ENCODE measurements at regions not wholly inside any gene's neighbourhood (a gene's known extent, or its start where the extent isn't known, plus 50 kb on each side); places are given as distances from the start of the nearest gene placed in this dataset.
"Not testable (repeated sequence)": the region's sequence is repeated elsewhere in the genome, so short reads cannot be mapped to it uniquely, and the experiment has no call there.

- in situ Hi-C loops (cut with HindIII; ENCODE audit: low pct_ligation_motif_present, low sequenced_read_pairs) = no loop called here
- no peaks in the 10 kb centered on the region for H3K27me3 ChIP-seq (replicated peaks)
- no peaks in the 10 kb centered on the region for H3K36me3 ChIP-seq (replicated peaks)
- TF ChIP-seq CTCF (IDR thresholded peaks at IDR 0.05; ENCODE audit: low read depth, low read length, missing control alignments) = no peak
- H3K27ac ChIP-seq = no peak overlapping the region
- no peak for DNase-seq
- no peak overlapping the region for H3K4me3 ChIP-seq (ENCODE audit: low read depth, low read length)
These were observed 646.3 kb upstream of the DPP6 start for GRCh38 chr7:153405704-153406485.

- no peak overlapping the region for H3K4me3 ChIP-seq (ENCODE audit: low read depth, low read length)
- TF ChIP-seq CTCF (IDR thresholded peaks at IDR 0.05; ENCODE audit: low read depth, low read length, missing control alignments) = no peak
- no peaks in the 10 kb centered on the region for H3K36me3 ChIP-seq (replicated peaks)
- in situ Hi-C loops (cut with HindIII; ENCODE audit: low pct_ligation_motif_present, low sequenced_read_pairs) = no loop called here
- no peak for DNase-seq
- H3K27ac ChIP-seq = no peak overlapping the region
- H3K27me3 ChIP-seq (replicated peaks) = no peaks in the 10 kb centered on the region
These were observed 645.7 kb upstream of the DPP6 start for GRCh38 chr7:153406486-153406872.

GRCh38 chr7:153407291-153408046 is 644.7 kb upstream of the DPP6 start:
- TF ChIP-seq CTCF (IDR thresholded peaks at IDR 0.05; ENCODE audit: low read depth, low read length, missing control alignments) = no peak
- DNase-seq = no peak
- H3K27me3 ChIP-seq (replicated peaks) = no peaks in the 10 kb centered on the region
- no peak overlapping the region for H3K4me3 ChIP-seq (ENCODE audit: low read depth, low read length)
- no peaks in the 10 kb centered on the region for H3K36me3 ChIP-seq (replicated peaks)
- in situ Hi-C loops (cut with HindIII; ENCODE audit: low pct_ligation_motif_present, low sequenced_read_pairs) = no loop called here
- no peak overlapping the region for H3K27ac ChIP-seq

GRCh38 chr7:153408360-153409335 is 643.5 kb upstream of the DPP6 start:
- H3K27me3 ChIP-seq (replicated peaks) = no peaks in the 10 kb centered on the region
- no peak for TF ChIP-seq CTCF (IDR thresholded peaks at IDR 0.05; ENCODE audit: low read depth, low read length, missing control alignments)
- H3K36me3 ChIP-seq (replicated peaks) = no peaks in the 10 kb centered on the region
- in situ Hi-C loops (cut with HindIII; ENCODE audit: low pct_ligation_motif_present, low sequenced_read_pairs) = no loop called here
- no peak overlapping the region for H3K27ac ChIP-seq
- no peak for DNase-seq
- no peak overlapping the region for H3K4me3 ChIP-seq (ENCODE audit: low read depth, low read length)

GRCh38 chr7:153409567-153410342 is 642.4 kb upstream of the DPP6 start:
- in situ Hi-C loops (cut with HindIII; ENCODE audit: low pct_ligation_motif_present, low sequenced_read_pairs); H3K36me3 ChIP-seq (replicated peaks); H3K27me3 ChIP-seq (replicated peaks); DNase-seq; H3K27ac ChIP-seq; H3K4me3 ChIP-seq (ENCODE audit: low read depth, low read length): not testable (repeated sequence)

- H3K27ac ChIP-seq; H3K4me3 ChIP-seq (ENCODE audit: low read depth, low read length); DNase-seq; H3K36me3 ChIP-seq (replicated peaks); H3K27me3 ChIP-seq (replicated peaks); in situ Hi-C loops (cut with HindIII; ENCODE audit: low pct_ligation_motif_present, low sequenced_read_pairs): not testable (repeated sequence)
These were observed 641.1 kb upstream of the DPP6 start for GRCh38 chr7:153410997-153411642.

- H3K27me3 ChIP-seq (replicated peaks); in situ Hi-C loops (cut with HindIII; ENCODE audit: low pct_ligation_motif_present, low sequenced_read_pairs); H3K4me3 ChIP-seq (ENCODE audit: low read depth, low read length); H3K27ac ChIP-seq; DNase-seq; H3K36me3 ChIP-seq (replicated peaks): not testable (repeated sequence)
These were observed 639.9 kb upstream of the DPP6 start for GRCh38 chr7:153412114-153412823.

GRCh38 chr7:153412824-153413198 is 639.4 kb upstream of the DPP6 start:
- in situ Hi-C loops (cut with HindIII; ENCODE audit: low pct_ligation_motif_present, low sequenced_read_pairs) = not testable (repeated sequence)

More at GRCh38 chr7:153412824-153413198, 639.4 kb upstream of the DPP6 start:
- not testable (repeated sequence) for H3K27me3 ChIP-seq (replicated peaks); H3K27ac ChIP-seq; H3K4me3 ChIP-seq (ENCODE audit: low read depth, low read length); DNase-seq; H3K36me3 ChIP-seq (replicated peaks)

Data from brain microvascular endothelial cell (primary cell).